HFF-Myc (cell line): ENCODE measurements at regions not wholly inside any gene's neighbourhood (a gene's known extent, or its start where the extent isn't known, plus 50 kb on each side); places are given as distances from the start of the nearest gene placed in this dataset.

Experiments
- DNase-seq: peaks from one replicate; pipeline ENCODE4 v3.0.0-alpha.2; 2011; ENCODE audit warnings: low read depth; ENCODE audit errors: extremely low read depth
- H3K4me3 ChIP-seq: replicated peaks from 2 replicates; pipeline ENCODE4 v1.5.1; 2011; ENCODE audit warnings: low read depth, mild to moderate bottlenecking, control low read depth, low read length
- TF ChIP-seq, protein P1 (sequence below): IDR thresholded peaks from 2 replicates; pipeline ENCODE4 v1.5.1; 2012; ENCODE audit warnings: mild to moderate bottlenecking, low read depth, low read length, control low read depth; ENCODE audit errors: missing control alignments

DNA sequence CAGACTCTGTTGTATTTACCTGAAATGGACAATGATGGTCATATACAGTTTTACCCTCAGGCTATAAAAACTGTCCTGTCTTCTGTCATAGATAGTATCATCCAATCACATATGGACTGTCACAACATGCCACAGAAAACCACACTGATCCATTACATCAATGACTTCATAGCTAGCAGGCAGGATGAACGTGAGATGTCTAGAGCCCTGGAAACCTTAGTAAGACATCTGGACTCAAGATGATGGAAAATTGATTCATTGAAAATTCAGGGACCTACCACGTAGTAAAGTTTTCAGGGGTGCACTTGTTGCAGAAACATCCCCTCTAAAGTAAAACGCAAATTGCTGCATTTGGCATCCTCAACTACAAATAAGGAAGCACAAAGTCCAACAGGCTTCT lies 284.4 kb upstream of the RGMB start:
- no peak overlapping the region for H3K4me3 ChIP-seq
- TF ChIP-seq, protein P1, sequence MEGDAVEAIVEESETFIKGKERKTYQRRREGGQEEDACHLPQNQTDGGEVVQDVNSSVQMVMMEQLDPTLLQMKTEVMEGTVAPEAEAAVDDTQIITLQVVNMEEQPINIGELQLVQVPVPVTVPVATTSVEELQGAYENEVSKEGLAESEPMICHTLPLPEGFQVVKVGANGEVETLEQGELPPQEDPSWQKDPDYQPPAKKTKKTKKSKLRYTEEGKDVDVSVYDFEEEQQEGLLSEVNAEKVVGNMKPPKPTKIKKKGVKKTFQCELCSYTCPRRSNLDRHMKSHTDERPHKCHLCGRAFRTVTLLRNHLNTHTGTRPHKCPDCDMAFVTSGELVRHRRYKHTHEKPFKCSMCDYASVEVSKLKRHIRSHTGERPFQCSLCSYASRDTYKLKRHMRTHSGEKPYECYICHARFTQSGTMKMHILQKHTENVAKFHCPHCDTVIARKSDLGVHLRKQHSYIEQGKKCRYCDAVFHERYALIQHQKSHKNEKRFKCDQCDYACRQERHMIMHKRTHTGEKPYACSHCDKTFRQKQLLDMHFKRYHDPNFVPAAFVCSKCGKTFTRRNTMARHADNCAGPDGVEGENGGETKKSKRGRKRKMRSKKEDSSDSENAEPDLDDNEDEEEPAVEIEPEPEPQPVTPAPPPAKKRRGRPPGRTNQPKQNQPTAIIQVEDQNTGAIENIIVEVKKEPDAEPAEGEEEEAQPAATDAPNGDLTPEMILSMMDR = no peak
- peak; percentile 76 for DNase-seq

DNA sequence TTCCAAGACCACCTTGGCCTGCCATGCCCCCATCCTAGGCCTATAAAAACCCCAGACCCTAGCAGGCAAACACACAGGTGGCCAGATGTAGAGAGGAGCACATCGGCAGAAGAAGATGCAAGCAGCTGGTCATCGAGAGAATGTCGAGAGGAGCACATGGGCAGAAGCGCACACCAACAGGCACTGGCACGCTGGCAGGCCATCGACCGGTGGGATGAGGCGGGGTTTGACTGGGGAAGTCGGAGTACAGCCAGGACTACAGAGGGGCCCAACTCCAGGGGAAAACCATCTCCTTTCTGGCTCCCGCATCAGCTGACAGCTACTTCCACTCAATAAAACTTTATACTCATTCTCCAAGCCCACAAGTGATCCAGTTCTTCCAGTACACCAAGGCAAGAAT lies 283.1 kb upstream of the RGMB start:
- TF ChIP-seq, protein P1 = no peak
- no peak overlapping the region for H3K4me3 ChIP-seq
- DNase-seq = no peak

DNA sequence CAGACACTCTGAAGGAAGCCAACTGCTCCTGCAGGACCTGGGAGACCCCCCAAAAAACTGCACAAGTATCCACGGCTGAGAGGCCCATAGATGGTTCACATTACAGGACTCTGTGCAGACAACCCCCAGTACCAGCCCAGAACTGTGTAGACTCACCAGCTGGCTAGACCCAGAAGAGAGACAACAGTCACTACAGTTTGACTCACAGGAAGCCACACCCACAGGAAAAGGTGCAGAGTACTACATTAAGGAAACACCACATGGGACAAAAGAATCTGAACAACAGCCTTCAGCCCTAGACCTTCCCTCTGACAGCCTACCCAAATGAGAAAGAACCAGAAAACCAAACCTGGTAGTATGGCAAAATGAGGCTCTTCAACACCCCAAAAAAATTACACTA lies 281.2 kb upstream of the RGMB start:
- no peak overlapping the region for H3K4me3 ChIP-seq
- DNase-seq = no peak
- TF ChIP-seq, protein P1 = no peak

DNA sequence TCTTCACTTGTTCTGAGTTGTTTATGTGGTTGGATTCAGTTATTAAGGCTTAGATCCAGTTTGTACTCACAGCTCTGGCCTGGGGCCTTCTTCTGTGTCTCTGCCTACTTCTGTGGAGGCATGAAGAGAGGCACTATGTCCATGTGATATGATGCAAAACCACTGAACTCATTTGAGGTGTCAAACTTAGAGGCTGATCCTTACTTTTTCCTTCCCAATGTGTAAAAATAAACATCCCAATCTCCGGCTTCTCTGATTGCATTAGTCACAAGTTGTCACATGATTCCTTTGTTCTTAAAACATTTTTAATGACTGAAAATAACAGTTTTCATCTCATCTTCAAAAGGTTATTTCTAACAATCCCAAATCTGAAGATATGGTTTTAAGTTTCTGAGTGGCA lies 276.0 kb upstream of the RGMB start:
- TF ChIP-seq, protein P1 = no peak
- H3K4me3 ChIP-seq = no peak overlapping the region

DNA sequence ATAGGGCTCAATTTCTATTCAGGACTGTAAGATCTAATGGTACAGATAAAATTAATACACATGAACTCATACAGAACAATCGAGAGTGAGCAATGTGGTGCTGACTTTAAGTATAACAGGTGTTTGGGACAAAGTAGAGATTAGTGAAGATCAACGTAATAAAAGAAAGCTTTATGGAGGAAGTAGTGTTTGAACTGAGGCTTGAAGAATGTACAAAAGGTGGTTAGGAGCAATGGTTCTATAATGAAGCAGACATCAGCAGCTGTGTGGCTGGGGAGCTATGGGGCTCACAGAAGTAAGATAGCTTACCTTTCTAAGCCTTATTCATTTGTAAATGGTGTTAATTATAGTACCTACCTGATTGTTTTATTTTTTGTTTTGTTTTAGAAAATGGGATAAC lies 275.4 kb upstream of the RGMB start:
- no peak overlapping the region for H3K4me3 ChIP-seq
- TF ChIP-seq, protein P1 = no peak
- DNase-seq = no peak

More for the DNA sequence above, 276.0 kb upstream of the RGMB start:
- DNase-seq = no peak

DNA sequence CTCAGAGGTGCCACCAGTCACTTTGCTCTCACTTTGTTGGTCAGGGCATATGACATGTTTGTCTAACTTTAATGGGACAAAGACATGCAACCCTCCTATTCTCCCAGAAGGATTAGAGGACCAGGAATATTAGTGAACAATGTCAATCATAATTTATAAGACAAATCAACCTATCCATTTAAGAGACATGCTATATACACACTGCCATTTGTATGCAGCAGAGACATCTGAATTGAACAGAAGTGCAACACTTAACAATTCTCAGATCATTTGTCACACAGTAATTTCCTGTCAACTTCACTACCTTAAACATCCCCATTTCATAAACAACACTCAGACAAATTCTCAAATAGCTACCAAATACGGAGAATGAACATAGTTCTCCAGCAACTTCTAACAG lies 273.6 kb upstream of the RGMB start:
- TF ChIP-seq, protein P1 = no peak
- H3K4me3 ChIP-seq = no peak overlapping the region
- DNase-seq = no peak

DNA sequence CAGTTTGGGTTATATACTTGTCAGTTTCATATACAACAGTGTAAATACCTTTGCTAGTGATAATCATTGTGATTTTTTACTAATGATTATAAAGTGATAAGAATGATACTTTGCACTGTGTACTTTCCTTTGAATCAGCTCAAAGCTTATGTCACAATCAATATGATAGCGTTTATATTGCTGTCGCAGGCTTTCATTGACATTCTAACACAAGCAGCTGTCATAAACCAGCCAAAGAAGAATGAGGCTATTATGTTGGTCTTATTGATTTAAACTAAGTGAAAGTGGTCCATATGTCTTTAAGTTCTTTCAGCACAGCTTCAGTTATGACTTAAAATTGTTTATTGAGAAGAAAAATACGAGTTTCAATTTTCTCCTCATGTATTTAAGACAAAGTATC lies 272.7 kb upstream of the RGMB start:
- no peak for DNase-seq
- no peak overlapping the region for H3K4me3 ChIP-seq
- TF ChIP-seq, protein P1 = no peak
